Neural crest cell (in vitro differentiated cells): ENCODE measurements at regions not wholly inside any gene's neighbourhood (a gene's known extent, or its start where the extent isn't known, plus 50 kb on each side); places are given as distances from the start of the nearest gene placed in this dataset.

Source experiments
- DNase-seq: peaks from one replicate; pipeline ENCODE4 v3.0.0; 2021; ENCODE audit warnings: low read depth, mixed read lengths, low spot score
- H3K27ac Mint-ChIP-seq: one replicate; pipeline ENCODE4 v1.8.0; 2021; ENCODE audit warnings: mild to moderate bottlenecking, mixed read lengths; ENCODE audit not compliant: unreplicated experiment
- H3K27me3 Mint-ChIP-seq: 2 replicates; pipeline ENCODE4 v1.8.0; 2021; ENCODE audit warnings: low read depth, mild to moderate bottlenecking, mixed read lengths
- H3K36me3 Mint-ChIP-seq: 2 replicates; pipeline ENCODE4 v1.8.0; 2021; ENCODE audit warnings: low read depth, mild to moderate bottlenecking, mixed read lengths
- H3K4me1 Mint-ChIP-seq: 2 replicates; pipeline ENCODE4 v1.8.0; 2021; ENCODE audit warnings: mixed read lengths
- H3K4me3 Mint-ChIP-seq: one replicate; pipeline ENCODE4 v1.8.0; 2021; ENCODE audit warnings: mild to moderate bottlenecking, mixed read lengths
- H3K9me3 Mint-ChIP-seq: 2 replicates; pipeline ENCODE4 v1.8.0; 2021; ENCODE audit warnings: mixed read lengths
- TF ChIP-seq, protein P1 (sequence below): fragments of 200-600 bp; sonication (generic); conservative IDR thresholded peaks from 2 replicates; pipeline ENCODE4 v1.5.0; 2021; ENCODE audit warnings: antibody characterized with exemption, mild to moderate bottlenecking

DNA sequence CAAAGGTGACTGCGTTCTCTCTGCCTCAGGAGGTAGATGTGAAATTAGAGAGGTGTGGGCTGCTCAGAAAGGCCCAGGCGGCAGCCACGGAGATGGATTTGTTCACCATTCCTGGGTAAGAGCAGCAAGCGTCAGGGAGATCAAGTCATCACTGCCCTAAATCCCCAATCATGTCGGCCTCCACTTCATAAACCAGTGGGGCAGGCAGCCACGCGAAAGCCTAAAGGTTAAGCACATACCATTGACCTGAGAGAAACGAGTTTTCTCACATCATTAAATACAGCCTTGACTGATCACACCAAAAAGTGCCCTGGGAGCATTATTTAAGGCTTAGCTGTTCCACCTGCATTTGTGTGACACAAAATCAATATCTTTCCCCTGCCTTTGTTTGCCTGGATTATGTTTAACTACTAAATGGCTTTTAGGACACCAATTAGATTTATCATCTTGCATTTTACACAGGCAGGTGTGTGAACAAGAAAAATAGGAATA is 50.7 kb upstream of the FOXB1 start:
- Mint-ChIP-seq H3K27ac (no peak overlapping the region), H3K4me1 (no peaks in the 10 kb centered on the region), H3K4me3 (no peak overlapping the region), H3K36me3 (peaks cover 2% of the 10 kb centered on the region), H3K27me3 (no peaks in the 10 kb centered on the region), H3K9me3 (peaks cover 7% of the 10 kb centered on the region)
- TF ChIP-seq, protein P1, sequence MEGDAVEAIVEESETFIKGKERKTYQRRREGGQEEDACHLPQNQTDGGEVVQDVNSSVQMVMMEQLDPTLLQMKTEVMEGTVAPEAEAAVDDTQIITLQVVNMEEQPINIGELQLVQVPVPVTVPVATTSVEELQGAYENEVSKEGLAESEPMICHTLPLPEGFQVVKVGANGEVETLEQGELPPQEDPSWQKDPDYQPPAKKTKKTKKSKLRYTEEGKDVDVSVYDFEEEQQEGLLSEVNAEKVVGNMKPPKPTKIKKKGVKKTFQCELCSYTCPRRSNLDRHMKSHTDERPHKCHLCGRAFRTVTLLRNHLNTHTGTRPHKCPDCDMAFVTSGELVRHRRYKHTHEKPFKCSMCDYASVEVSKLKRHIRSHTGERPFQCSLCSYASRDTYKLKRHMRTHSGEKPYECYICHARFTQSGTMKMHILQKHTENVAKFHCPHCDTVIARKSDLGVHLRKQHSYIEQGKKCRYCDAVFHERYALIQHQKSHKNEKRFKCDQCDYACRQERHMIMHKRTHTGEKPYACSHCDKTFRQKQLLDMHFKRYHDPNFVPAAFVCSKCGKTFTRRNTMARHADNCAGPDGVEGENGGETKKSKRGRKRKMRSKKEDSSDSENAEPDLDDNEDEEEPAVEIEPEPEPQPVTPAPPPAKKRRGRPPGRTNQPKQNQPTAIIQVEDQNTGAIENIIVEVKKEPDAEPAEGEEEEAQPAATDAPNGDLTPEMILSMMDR = no peak
- no peak for DNase-seq

DNA sequence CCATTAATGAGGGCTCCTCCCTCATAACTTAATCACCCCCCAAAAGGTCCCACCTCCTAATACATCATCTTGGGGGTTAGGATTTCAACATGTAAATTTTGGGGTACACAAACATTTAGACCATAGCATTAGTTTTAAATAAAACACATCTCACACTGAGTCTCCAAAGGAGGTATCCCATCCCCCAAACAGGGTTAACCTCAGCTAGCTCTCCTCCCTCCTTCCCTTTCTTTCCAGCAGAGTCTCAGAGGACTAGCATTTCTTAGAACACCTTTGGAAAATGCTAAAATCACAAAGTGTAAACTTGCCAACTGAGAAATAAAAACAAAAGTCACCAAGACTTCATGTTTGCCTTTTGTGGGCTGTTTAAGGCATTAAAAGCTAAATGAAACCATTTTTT is 51.2 kb upstream of the FOXB1 start:
- Mint-ChIP-seq H3K27me3 (no peaks in the 10 kb centered on the region), H3K4me3 (no peak overlapping the region), H3K27ac (no peak overlapping the region), H3K36me3 (peaks cover 2% of the 10 kb centered on the region), H3K9me3 (peaks cover 3% of the 10 kb centered on the region), H3K4me1 (no peaks in the 10 kb centered on the region)
- no peak for DNase-seq
- TF ChIP-seq, protein P1 = no peak

- H3K27ac Mint-ChIP-seq = no peak overlapping the region
Measured at GRCh38 chr15:59950603-59951388, 53.3 kb upstream of the FOXB1 start.

GRCh38 chr15:59948924-59949613 is 55.0 kb upstream of the FOXB1 start:
- no peaks in the 10 kb centered on the region for H3K27me3 Mint-ChIP-seq
- no peak overlapping the region for H3K27ac Mint-ChIP-seq
- H3K4me1 Mint-ChIP-seq = no peaks in the 10 kb centered on the region
- TF ChIP-seq, protein P1 = no peak
- H3K4me3 Mint-ChIP-seq = no peak overlapping the region
- no peak for DNase-seq
- H3K9me3 Mint-ChIP-seq = no peaks in the 10 kb centered on the region
- no peaks in the 10 kb centered on the region for H3K36me3 Mint-ChIP-seq

More at GRCh38 chr15:59950603-59951388, 53.3 kb upstream of the FOXB1 start:
- Mint-ChIP-seq H3K4me3 (no peak overlapping the region), H3K27me3 (no peaks in the 10 kb centered on the region), H3K9me3 (no peaks in the 10 kb centered on the region), H3K4me1 (no peaks in the 10 kb centered on the region), H3K36me3 (no peaks in the 10 kb centered on the region)
- no peak for DNase-seq
- TF ChIP-seq, protein P1 = no peak

DNA sequence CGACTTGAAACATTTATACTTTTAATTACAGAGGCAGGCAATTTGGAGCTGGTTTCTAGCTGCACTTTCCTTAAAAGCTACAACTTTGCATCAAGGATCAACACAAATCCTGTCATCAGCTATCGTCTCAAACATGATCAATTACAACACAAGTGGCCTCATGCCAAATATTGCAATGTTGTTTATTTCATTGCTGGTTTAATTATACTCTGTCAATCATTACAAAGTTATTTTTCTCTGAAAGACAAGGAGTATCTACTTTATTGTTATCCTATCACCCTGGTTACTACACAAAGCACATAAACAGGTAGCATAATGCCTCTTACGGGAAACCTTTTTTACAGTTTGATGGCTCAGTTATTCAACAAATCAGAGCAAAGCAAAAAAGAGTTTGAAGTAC is 58.0 kb upstream of the FOXB1 start:
- no peaks in the 10 kb centered on the region for H3K36me3 Mint-ChIP-seq
- no peak overlapping the region for H3K4me3 Mint-ChIP-seq
- H3K4me1 Mint-ChIP-seq = peaks cover 6% of the 10 kb centered on the region
- no peak for DNase-seq
- no peaks in the 10 kb centered on the region for H3K9me3 Mint-ChIP-seq
- H3K27me3 Mint-ChIP-seq = no peaks in the 10 kb centered on the region
- H3K27ac Mint-ChIP-seq = no peak overlapping the region
- TF ChIP-seq, protein P1 = no peak
